ENCODE measurements at regions not wholly inside any gene's neighbourhood (a gene's known extent, or its start where the extent isn't known, plus 50 kb on each side); places are given as distances from the start of the nearest gene placed in this dataset.

- in situ Hi-C loops (cut with HindIII; ENCODE audit: low sequenced_read_pairs) = no loop called here
- DNase-seq (ENCODE audit: low read depth, low spot score) = no peak
- TF ChIP-seq CTCF (IDR thresholded peaks at IDR 0.05; ENCODE audit: low read depth, low read length) = no peak
- no peak overlapping the region for H3K4me3 ChIP-seq (ENCODE audit: low read depth, low read length)
Measured at GRCh38 chr3:176479248-176479647, 718.0 kb downstream of the TBL1XR1 start.

DNA sequence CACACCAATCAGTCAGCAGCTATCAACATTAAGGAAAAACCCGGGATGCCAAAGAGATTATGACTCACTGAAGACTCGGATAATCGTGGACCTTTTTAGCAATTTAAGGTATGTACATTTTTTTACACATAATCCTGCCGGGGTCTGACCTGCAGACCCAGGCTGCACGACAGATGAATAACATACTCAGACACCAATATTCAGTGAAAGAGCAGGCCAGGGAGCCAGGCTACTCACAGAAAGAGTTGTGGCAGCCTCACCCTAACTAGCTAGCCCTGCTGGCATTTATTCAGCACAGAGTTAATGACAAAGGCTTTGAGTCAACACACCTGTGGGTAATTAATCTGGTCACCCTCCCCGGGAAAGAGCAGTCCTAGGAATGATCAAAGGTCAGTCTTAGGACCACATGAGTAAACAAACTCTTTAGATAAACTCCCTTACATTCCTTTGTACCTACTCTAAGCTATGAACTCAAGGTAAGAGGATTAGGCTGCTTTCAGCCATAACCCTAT is 727.5 kb downstream of the TBL1XR1 start:
- H3K4me3 ChIP-seq (ENCODE audit: low read depth, low read length) = no peak overlapping the region
- no peak for TF ChIP-seq CTCF (IDR thresholded peaks at IDR 0.05; ENCODE audit: low read depth, low read length)
- peak; percentile 2 for DNase-seq (ENCODE audit: low read depth, low spot score)
- in situ Hi-C loops (cut with HindIII; ENCODE audit: low sequenced_read_pairs) = no loop called here

GRCh38 chr3:176463610-176464009 is 733.7 kb downstream of the TBL1XR1 start:
- H3K4me3 ChIP-seq (ENCODE audit: low read depth, low read length) = no peak overlapping the region
- no peak for TF ChIP-seq CTCF (IDR thresholded peaks at IDR 0.05; ENCODE audit: low read depth, low read length)
- in situ Hi-C loops (cut with HindIII; ENCODE audit: low sequenced_read_pairs) = no loop called here
- DNase-seq (ENCODE audit: low read depth, low spot score) = no peak

DNA sequence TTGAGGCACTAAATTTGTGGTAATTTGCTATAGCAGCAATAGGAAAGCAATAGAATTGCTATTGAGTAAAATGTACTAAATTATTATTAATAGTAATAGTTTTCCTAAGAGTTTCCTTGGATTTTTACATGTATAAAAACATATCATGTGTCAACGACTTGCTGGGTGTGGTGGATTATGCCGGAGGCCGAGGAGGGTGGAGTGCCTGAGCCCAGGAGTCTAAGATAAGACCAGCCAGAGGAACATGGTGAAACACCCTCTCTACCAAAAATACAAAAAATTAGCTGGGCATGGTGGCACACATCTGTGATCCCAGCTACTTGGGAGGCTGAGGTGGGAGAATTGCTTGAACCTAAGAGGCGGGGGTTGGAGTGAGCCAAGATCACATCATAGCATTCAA is 749.9 kb downstream of the TBL1XR1 start:
- in situ Hi-C loops (cut with HindIII; ENCODE audit: low sequenced_read_pairs) = no loop called here
- DNase-seq (ENCODE audit: low read depth, low spot score) = no peak
- no peak overlapping the region for H3K4me3 ChIP-seq (ENCODE audit: low read depth, low read length)
- no peak for TF ChIP-seq CTCF (IDR thresholded peaks at IDR 0.05; ENCODE audit: low read depth, low read length)

DNA sequence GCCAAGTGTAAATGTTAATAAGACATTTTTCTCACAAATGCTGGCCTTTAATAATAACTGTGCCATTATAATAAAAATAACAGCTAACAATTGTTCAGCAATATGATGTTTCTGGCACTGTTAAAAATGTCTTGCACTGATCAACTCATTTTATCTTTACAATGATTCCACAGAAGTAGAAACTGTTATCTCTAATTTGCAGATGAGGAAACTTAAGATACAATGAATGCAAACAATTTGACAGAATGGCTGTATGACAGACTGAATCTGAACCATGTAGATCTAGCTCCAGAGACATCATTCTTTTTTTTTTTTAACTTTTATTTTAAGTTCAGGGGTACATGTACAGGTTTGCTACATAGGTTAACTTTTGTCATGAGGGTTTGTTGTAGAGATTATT is 755.0 kb downstream of the TBL1XR1 start:
- DNase-seq (ENCODE audit: low read depth, low spot score) = no peak
- in situ Hi-C loops (cut with HindIII; ENCODE audit: low sequenced_read_pairs) = no loop called here
- no peak overlapping the region for H3K4me3 ChIP-seq (ENCODE audit: low read depth, low read length)
- TF ChIP-seq CTCF (IDR thresholded peaks at IDR 0.05; ENCODE audit: low read depth, low read length) = no peak

- in situ Hi-C loops (cut with HindIII; ENCODE audit: low sequenced_read_pairs) = no loop called here
- no peak overlapping the region for H3K4me3 ChIP-seq (ENCODE audit: low read depth, low read length)
- no peak for DNase-seq (ENCODE audit: low read depth, low spot score)
- no peak for TF ChIP-seq CTCF (IDR thresholded peaks at IDR 0.05; ENCODE audit: low read depth, low read length)
Measured at GRCh38 chr3:176439729-176440128, 757.6 kb downstream of the TBL1XR1 start.

- no peak overlapping the region for H3K4me3 ChIP-seq (ENCODE audit: low read depth, low read length)
- DNase-seq (ENCODE audit: low read depth, low spot score) = peak; percentile 32
- no peak for TF ChIP-seq CTCF (IDR thresholded peaks at IDR 0.05; ENCODE audit: low read depth, low read length)
- in situ Hi-C loops (cut with HindIII; ENCODE audit: low sequenced_read_pairs) = no loop called here
Measured at GRCh38 chr3:176431991-176432390, 765.3 kb downstream of the TBL1XR1 start.
